Prostate gland (tissue), 2 donors: ENCODE measurements at regions not wholly inside any gene's neighbourhood (a gene's known extent, or its start where the extent isn't known, plus 50 kb on each side); places are given as distances from the start of the nearest gene placed in this dataset.
"Not testable (repeated sequence)": the region's sequence is repeated elsewhere in the genome, so short reads cannot be mapped to it uniquely, and the experiment has no call there.

Source experiments
- DNase-seq: peaks from one replicate; pipeline ENCODE4 v3.0.0-alpha.2; 2019; ENCODE audit warnings: low spot score
- H3K27ac ChIP-seq, 2 donors: fragments of 200-600 bp; sonication (generic); 2 replicates each; pipeline ENCODE4 v1.5.1; 2017 to 2019
- H3K27me3 ChIP-seq: fragments of 200-600 bp; sonication (generic); replicated peaks from 2 replicates; pipeline ENCODE4 v1.5.1; 2019; ENCODE audit not compliant: insufficient read depth
- H3K36me3 ChIP-seq, 2 donors: fragments of 200-600 bp; sonication (generic); 1 replicate in 1 of 2; 2 replicates in 1 of 2; pipeline versions ENCODE4 v1.5.1 to v1.8.1; 2017 to 2019
- H3K4me1 ChIP-seq: fragments of 200-600 bp; sonication (generic); replicated peaks from 2 replicates; pipeline ENCODE4 v1.5.1; 2019
- H3K4me3 ChIP-seq, 2 donors: fragments of 200-600 bp; sonication (generic); 2 replicates each; pipeline ENCODE4 v1.5.1; 2017 to 2019
- H3K9me3 ChIP-seq: fragments of 200-600 bp; sonication (generic); 2 replicates; pipeline ENCODE4 v1.5.1; 2017
- CTCF ChIP-seq, 4 experiments: fragments of 200-600 bp in 2 of 4; fragments of 450-650 bp in 2 of 4; sonication (generic) in 2 of 4; IDR thresholded peaks; 1 replicate in 3 of 4; 2 replicates in 1 of 4; pipeline ENCODE4 v1.5.1; 2016 to 2019; ENCODE audit warnings: antibody characterized with exemption in 4 of 4, mild to moderate bottlenecking in 2 of 4, moderate library complexity in 2 of 4
- POLR2A ChIP-seq: fragments of 450-650 bp; IDR thresholded peaks from one replicate; pipeline ENCODE4 v1.6.1; 2016; ENCODE audit warnings: antibody characterized with exemption, mild to moderate bottlenecking
- POLR2AphosphoS5 ChIP-seq: sonication (generic); formaldehyde crosslinking; IDR thresholded peaks from one replicate; pipeline ENCODE4 v1.6.1; 2017; ENCODE audit warnings: antibody characterized with exemption
- WGBS: methylation state at CpG from one replicate; pipeline ENCODE4 v1.1.5; 2018; 5-methylcytosine and 5-hydroxymethylcytosine counted together
- intact Hi-C: fragments of 100-400 bp; cut with DNase I; formaldehyde crosslinking; loops from one replicate; pipeline ENCODE4 v1.14.2; 2022

GRCh38 chr11:23789200-23789853, 707.5 kb upstream of the LUZP2 start:
- 81% methylated on average over 5 of the region's 5 CpGs for WGBS
- H3K27ac ChIP-seq = no peak overlapping the region
- no peak overlapping the region for H3K4me3 ChIP-seq
- H3K4me1 ChIP-seq = no peaks in the 10 kb centered on the region
- H3K36me3 ChIP-seq = no peaks in the 10 kb centered on the region
- DNase-seq = no peak
- intact Hi-C loops = no loop called here
- H3K27me3 ChIP-seq = no peaks in the 10 kb centered on the region
- no peak for TF ChIP-seq POLR2A
- TF ChIP-seq CTCF (IDR thresholded peaks at IDR 0.05) = no peak
- TF ChIP-seq POLR2AphosphoS5 = no peak
- no peaks in the 10 kb centered on the region for H3K9me3 ChIP-seq

GRCh38 chr11:23789938-23790371, 706.9 kb upstream of the LUZP2 start:
- intact Hi-C loops = no loop called here
- Histone ChIP-seq H3K36me3 (no peaks in the 10 kb centered on the region), H3K27ac (no peak overlapping the region), H3K4me1 (no peaks in the 10 kb centered on the region), H3K27me3 (no peaks in the 10 kb centered on the region), H3K4me3 (no peak overlapping the region), H3K9me3 (no peaks in the 10 kb centered on the region)
- TF ChIP-seq POLR2AphosphoS5 = no peak
- no peak for TF ChIP-seq POLR2A
- no peak for TF ChIP-seq CTCF (IDR thresholded peaks at IDR 0.05)
- WGBS = 82% methylated on average over 4 of the region's 4 CpGs
- no peak for DNase-seq

DNA sequence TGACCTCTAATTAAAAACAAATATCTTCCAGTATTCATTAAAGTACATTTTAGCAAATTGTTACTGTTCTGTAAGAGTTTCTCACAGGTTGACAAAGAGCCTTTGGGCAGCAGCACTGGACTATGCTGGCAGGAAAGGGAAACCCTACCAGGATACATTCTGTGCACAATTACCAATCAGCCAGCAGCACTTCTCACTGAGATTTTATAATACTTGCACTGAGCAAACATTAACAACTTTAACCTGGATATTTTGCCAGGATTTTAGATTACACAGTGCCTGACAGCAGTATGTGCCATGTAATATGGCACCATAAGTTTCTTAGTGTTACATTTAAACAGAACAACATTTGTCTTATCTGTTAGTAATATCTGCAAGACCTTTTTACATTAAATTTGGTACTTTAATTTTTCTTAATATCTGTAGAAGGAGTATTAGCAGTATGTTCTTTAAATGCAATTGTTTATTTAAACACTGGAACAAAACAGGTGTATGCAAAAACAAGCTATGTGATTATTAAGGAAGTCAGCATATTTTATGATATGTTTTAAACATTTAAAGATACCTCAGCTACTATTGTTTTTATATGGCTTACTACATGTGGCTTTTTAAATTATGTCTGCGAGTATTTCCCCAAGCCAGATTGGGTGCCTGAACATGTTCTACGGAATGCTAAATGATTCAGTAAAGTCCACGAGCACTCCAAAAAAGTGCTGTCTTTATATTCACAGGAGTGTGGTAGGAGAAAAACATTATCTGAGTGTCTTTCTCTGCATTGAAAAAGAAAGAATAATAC, 699.0 kb upstream of the LUZP2 start:
- no peak overlapping the region for H3K27ac ChIP-seq
- no peak for DNase-seq
- no peak overlapping the region for H3K4me3 ChIP-seq
- 21% methylated on average over 3 of the region's 3 CpGs for WGBS
- H3K36me3 ChIP-seq = no peaks in the 10 kb centered on the region
- intact Hi-C loops = no loop called here
- no peaks in the 10 kb centered on the region for H3K9me3 ChIP-seq
- TF ChIP-seq CTCF (IDR thresholded peaks at IDR 0.05) = no peak
- no peak for TF ChIP-seq POLR2AphosphoS5
- no peak for TF ChIP-seq POLR2A
- H3K27me3 ChIP-seq = no peaks in the 10 kb centered on the region
- no peaks in the 10 kb centered on the region for H3K4me1 ChIP-seq

DNA sequence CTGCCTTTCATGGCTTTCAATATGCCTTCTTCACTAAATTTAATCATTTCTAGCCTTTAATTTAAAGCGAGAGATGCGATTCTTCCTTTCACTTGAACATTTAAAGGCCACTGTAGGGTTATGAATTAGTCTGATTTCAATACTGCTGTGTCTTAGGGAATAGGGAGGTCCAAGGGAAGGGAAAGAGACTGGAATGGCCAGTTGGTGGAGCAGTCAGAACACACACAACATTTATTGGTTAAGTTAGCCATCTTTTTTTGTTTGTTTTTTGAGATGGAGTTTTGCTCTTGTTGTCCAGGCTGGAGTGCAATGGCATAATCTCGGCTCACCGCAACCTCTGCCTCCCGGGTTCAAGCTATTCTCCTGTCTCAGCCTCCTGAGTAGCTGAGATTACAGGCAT, 662.5 kb upstream of the LUZP2 start:
- DNase-seq, intact Hi-C loops: not testable (repeated sequence)
- WGBS = 94% methylated on average over 5 of the region's 5 CpGs

GRCh38 chr11:23836981-23837380, 659.9 kb upstream of the LUZP2 start:
- Histone ChIP-seq H3K9me3 (no peaks in the 10 kb centered on the region), H3K4me3 (no peak overlapping the region), H3K27me3 (no peaks in the 10 kb centered on the region), H3K4me1 (no peaks in the 10 kb centered on the region), H3K27ac (no peak overlapping the region), H3K36me3 (no peaks in the 10 kb centered on the region)
- TF ChIP-seq POLR2AphosphoS5 = no peak
- no peak for TF ChIP-seq POLR2A
- no peak for TF ChIP-seq CTCF (IDR thresholded peaks at IDR 0.05)
- intact Hi-C loops = no loop called here
- DNase-seq = no peak
- WGBS = 93% methylated on average over 1 of the region's 1 CpG

More for the DNA sequence above, 662.5 kb upstream of the LUZP2 start:
- not testable (repeated sequence) for H3K9me3 ChIP-seq, H3K36me3 ChIP-seq, H3K27me3 ChIP-seq, H3K4me3 ChIP-seq, H3K4me1 ChIP-seq, H3K27ac ChIP-seq
